Esophagus squamous epithelium (tissue), 4 donors: ENCODE measurements at regions not wholly inside any gene's neighbourhood (a gene's known extent, or its start where the extent isn't known, plus 50 kb on each side); places are given as distances from the start of the nearest gene placed in this dataset.

Source experiments
- CTCF ChIP-seq, 6 experiments: fragments of 450-650 bp in 4 of 6; fragments of 200-600 bp in 2 of 6; sonication (generic) in 2 of 6; IDR thresholded peaks; one replicate each; pipeline ENCODE4 v1.5.1; 2016 to 2019; ENCODE audit warnings: antibody characterized with exemption in 6 of 6, mild to moderate bottlenecking in 4 of 6, moderate library complexity in 4 of 6
- POLR2A ChIP-seq, 4 donors: fragments of 450-650 bp; IDR thresholded peaks; one replicate each; pipeline ENCODE4 v1.6.1; 2017; ENCODE audit warnings: antibody characterized with exemption in 4 of 4, mild to moderate bottlenecking in 4 of 4, moderate library complexity in 3 of 4

GRCh38 chr6:105509506-105510331 is 106.8 kb upstream of the PREP start:
- TF ChIP-seq CTCF (IDR thresholded peaks at IDR 0.05): no peak
- no peak for TF ChIP-seq POLR2A (IDR thresholded peaks at IDR 0.05)
